ENCODE measurements at regions not wholly inside any gene's neighbourhood (a gene's known extent, or its start where the extent isn't known, plus 50 kb on each side); places are given as distances from the start of the nearest gene placed in this dataset.
"Not testable (repeated sequence)": the region's sequence is repeated elsewhere in the genome, so short reads cannot be mapped to it uniquely, and the experiment has no call there.

DNA sequence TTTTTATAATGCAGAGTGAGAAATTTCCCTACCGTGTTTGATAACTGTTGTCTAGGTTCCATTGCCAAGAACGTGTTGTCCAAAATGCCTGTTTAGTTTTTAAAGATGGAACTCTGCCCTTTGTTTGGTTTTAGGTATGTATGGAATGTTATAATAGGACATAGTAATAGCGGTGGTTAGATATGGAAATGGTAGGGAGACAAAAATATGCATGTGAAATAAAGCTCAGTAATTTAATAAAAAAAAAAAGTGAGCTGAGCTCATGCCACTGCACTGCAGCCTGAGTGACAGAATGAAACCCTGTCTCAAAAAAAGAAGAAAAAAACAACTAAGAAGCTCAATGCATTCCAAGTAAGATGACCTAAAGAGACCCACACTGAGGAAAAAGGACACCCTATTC is 72.9 kb downstream of the ZNF783 start:
- Histone ChIP-seq H3K27ac (no peak overlapping the region), H3K4me3 (no peak overlapping the region), H3K4me1 (replicated peaks in 1 of 2) (no peaks in the 10 kb centered on the region)
- WGBS, 10 experiments: 10 to 92% (median 45%) methylated on average over 1 to 3 of the region's 3 CpGs
- ATAC-seq (replicated peaks in 6 of 8): no peak
- in situ Hi-C loops (cut with MboI; ENCODE audit: low pct_unique_long_range_greater_than_20kb in 2 of 9, low sequenced_read_pairs in 9 of 9, unreplicated experiment in 9 of 9): no loop called here

DNA sequence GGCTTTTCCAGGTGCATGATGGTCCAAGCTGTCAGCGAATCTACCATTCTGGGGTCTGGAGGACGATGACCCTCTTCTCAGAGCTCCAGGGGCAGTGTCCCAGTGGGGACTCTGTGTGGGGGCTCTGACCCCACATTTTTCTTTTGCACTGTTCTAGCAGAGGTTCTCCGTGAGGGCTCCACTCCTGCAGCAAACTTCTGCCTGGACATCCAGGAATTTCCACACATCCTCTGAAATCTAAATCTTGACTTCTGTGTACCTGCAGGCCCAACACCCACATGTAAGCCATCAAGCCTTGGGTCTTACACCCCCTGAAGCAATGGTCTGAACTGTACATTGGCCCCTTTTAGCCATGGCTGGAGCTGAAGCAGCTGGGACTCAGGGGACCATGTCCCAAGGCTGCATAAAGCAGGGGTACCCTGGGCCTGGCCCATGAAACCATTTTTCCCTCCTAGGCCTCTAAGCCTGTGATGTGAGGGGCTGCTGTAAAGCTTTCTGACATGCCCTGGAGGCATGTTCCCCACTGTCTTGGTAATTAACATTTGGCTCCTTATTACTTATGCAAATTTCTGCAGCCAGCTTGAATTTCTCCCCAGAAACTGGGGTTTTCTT is 86.9 kb downstream of the ZNF783 start:
- no peak overlapping the region for H3K4me3 ChIP-seq
- ATAC-seq (replicated peaks in 6 of 8): no peak
- in situ Hi-C loops (cut with MboI; ENCODE audit: low pct_unique_long_range_greater_than_20kb in 2 of 9, low sequenced_read_pairs in 9 of 9, unreplicated experiment in 9 of 9): no loop called here
- no peaks in the 10 kb centered on the region for H3K4me1 ChIP-seq (replicated peaks in 1 of 2)
- WGBS, 10 experiments: 0 to 62% (median 18%) methylated on average over 1 to 2 of the region's 3 CpGs; no CpG with 5 or more reads in 6 of the 10 experiments
- H3K27ac ChIP-seq: no peak overlapping the region

DNA sequence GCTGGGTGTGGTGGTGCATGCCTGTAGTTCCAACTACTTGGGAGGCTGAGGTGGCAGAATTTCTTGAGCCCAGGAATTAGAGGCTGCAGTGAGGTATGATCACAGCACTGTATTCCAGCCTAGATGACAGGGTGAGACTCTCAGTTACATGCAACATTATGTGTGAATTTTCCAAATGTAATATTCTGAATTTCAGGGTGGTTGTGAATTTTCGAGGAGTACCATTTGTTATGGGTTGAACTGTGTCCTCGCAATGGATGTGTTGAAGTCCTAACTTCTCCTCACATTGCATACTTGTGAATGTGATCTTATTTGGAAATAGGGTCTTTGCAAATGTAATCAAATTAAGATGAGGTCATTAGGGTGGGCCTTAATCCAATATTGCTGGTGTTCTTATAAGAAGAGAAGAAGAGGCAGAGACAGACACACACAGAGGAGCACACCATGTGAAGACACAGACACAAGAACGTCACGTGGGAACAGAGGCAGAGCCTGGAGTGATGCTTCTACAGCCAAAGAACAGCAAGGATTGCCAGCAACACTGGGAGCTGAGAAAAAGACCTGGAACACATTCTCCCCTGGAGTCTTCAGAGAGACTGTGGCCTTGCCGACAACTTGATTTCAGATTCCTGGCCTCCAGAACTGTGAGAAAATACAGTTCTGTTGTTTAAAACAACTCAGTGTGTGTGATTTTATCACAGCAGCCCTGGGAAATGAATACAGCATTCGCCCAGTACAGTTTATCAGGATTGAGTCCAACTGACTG is 91.9 kb downstream of the ZNF783 start:
- H3K27ac ChIP-seq: no peak overlapping the region
- 23 to 85% (median 48%) methylated on average over 2 to 6 of the region's 6 CpGs for WGBS, 10 experiments
- H3K4me3 ChIP-seq: no peak overlapping the region
- in situ Hi-C loops (cut with MboI; ENCODE audit: low pct_unique_long_range_greater_than_20kb in 2 of 9, low sequenced_read_pairs in 9 of 9, unreplicated experiment in 9 of 9): no loop called here
- peak in 2 of 8 experiments; percentile 64 to 80 for ATAC-seq (replicated peaks in 6 of 8)
- H3K4me1 ChIP-seq (replicated peaks in 1 of 2): no peaks in the 10 kb centered on the region

DNA sequence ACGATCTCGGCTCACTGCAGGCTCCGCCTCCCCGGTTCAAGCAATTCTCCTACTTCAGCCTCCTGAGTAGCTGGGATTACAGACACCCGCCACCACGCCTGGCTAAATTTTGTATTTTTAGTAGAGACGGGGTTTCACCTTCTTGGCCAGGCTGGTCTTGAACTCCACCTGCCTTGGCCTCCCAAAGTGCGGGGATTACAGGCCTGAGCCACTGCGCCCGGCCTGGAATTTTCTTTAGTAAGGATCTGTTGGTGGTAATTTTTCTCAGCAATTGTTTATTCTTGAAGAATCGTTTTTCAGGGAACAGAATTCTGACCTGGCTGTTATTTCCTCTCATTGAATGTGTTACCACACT is 93.0 kb downstream of the ZNF783 start:
- in situ Hi-C loops (cut with MboI; ENCODE audit: low pct_unique_long_range_greater_than_20kb in 2 of 9, low sequenced_read_pairs in 9 of 9, unreplicated experiment in 9 of 9); H3K4me1 ChIP-seq (replicated peaks in 1 of 2); H3K27ac ChIP-seq; H3K4me3 ChIP-seq; ATAC-seq (replicated peaks in 6 of 8): not testable (repeated sequence)
- 51 to 100% (median 78%) methylated on average over 3 to 9 of the region's 11 CpGs; no CpG with 5 or more reads in 1 of the 10 experiments for WGBS, 10 experiments

DNA sequence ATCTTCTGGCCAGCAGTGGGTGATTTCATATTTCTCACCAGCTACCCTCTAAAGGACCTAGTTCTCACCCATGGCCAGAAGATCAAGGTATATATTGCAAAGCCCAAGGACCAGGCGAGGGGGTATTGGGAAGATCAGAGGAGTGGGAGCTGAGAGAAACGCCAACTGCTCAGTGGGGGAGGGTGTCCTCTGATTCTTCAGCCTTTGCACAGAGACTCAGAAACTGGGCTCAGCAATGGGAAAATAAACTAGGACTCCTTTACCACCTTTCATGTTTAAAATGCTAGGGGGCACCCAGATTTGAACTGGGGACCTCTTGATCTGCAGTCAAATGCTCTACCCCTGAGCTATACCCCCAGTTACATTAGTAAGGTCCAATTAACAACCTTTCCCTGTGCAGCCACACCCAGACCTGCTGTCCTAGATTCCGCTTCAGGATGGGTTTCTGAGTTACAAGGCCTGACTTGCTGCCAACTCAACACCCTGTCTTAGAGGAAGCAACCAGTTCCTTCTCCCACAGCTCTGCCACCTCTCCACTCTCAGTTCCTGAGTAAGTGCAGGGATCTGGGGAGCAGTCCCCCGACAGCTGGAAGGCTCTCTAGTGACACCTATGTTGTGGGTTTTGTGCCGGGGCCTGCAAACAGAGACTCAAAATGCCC is 93.5 kb downstream of the ZNF783 start:
- in situ Hi-C loops (cut with MboI; ENCODE audit: low pct_unique_long_range_greater_than_20kb in 2 of 9, low sequenced_read_pairs in 9 of 9, unreplicated experiment in 9 of 9): no loop called here
- Histone ChIP-seq H3K4me1 (replicated peaks in 1 of 2) (no peaks in the 10 kb centered on the region), H3K4me3 (no peak overlapping the region), H3K27ac (no peak overlapping the region)
- peak in 3 of 8 experiments; percentile 14 to 93 (median 54) for ATAC-seq (replicated peaks in 6 of 8)
- WGBS, 10 experiments: 0 to 72% (median 46%) methylated on average over 1 to 3 of the region's 5 CpGs; no CpG with 5 or more reads in 2 of the 10 experiments

DNA sequence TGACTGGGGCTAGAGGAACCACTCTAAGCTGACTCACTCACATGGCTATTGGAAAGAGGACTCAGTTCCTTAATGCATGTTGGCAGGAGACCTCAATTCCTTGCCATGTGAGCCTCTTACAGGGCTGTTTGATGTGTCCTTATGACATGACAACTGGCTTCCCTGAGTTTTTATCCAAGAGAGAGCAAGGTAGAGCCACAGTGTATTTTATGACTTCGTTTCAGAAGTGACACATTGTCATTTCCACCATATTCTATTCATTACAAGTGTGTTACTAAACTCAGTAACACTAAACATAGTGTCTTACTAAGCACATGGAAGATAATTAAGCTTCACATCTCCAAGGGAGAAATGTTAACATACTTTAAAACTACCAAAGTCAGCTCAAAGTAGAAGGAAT is 98.2 kb downstream of the ZNF777 start:
- in situ Hi-C loops (cut with MboI; ENCODE audit: low pct_unique_long_range_greater_than_20kb in 2 of 9, low sequenced_read_pairs in 9 of 9, unreplicated experiment in 9 of 9): no loop called here
- no peak for ATAC-seq (replicated peaks in 6 of 8)
- H3K4me3 ChIP-seq: no peak overlapping the region
- H3K27ac ChIP-seq: no peak overlapping the region
- H3K4me1 ChIP-seq (replicated peaks in 1 of 2): no peaks in the 10 kb centered on the region
- WGBS, 10 experiments: 0% methylated on average over 1 of the region's 1 CpG; no CpG with 5 or more reads in 6 of the 10 experiments

DNA sequence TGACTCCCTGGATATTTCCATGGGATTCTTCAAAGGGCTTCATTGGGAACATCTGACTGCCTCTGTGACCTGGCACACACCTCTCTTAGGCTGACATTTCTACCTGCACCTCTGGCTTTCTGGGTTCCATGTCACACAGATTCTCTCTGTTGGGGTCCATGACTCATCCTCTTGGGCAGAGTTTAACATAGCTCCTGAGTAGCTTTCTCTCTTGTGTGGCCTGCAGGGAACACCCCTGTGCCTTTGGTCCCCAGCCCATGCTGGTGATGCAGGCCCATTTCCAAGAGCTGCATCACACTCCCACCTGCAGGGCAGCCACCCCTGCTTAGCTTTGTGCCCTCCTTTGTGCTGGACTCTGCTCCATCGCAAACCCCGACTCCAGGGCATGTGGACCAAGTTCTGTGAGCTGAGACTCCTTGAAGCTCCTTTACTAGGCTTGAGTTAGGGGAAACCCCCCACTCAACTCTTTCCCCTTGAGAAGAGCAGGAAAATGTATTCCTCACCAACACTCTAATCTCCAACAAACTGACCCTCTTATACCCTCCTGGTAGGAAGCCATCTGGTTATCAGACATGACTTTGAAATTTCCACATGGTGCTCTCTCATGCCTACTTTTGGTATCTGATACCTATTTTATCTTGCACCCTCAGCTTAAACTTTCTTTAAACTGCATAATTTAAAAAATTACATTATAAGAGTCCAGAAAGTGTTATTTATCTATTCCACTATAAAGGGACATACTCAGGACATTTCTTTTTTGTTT is 93.3 kb downstream of the ZNF777 start:
- Histone ChIP-seq H3K4me1 (replicated peaks in 1 of 2) (no peaks in the 10 kb centered on the region), H3K27ac (no peak overlapping the region), H3K4me3 (no peak overlapping the region)
- in situ Hi-C loops (cut with MboI; ENCODE audit: low pct_unique_long_range_greater_than_20kb in 2 of 9, low sequenced_read_pairs in 9 of 9, unreplicated experiment in 9 of 9): no loop called here
- peak in 1 of 8 experiments; percentile 72 for ATAC-seq (replicated peaks in 6 of 8)
- WGBS, 10 experiments: 40 to 100% (median 80%) methylated on average over 1 to 2 of the region's 2 CpGs; no CpG with 5 or more reads in 5 of the 10 experiments

DNA sequence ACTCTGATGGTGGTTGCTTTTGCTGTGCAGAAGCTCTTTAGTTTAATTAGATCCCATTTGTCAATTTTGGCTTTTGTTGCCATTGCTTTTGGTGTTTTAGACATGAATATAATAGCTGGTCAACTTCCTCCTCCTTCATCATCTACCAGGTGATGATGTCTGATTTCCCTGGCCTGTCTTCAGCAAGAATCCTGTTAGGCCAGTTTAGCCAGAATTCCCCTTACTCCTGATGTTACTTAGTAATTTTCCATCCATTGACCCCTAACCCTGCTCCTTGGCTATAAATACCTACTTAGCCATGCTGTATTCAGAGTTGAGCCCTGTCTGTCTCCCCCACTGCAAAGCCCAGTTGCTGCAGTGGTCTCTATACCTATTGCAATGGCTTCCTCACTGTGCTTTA is 91.4 kb downstream of the ZNF777 start:
- H3K4me1 ChIP-seq (replicated peaks in 1 of 2): no peaks in the 10 kb centered on the region
- in situ Hi-C loops (cut with MboI; ENCODE audit: low pct_unique_long_range_greater_than_20kb in 2 of 9, low sequenced_read_pairs in 9 of 9, unreplicated experiment in 9 of 9): no loop called here
- no peak for ATAC-seq (replicated peaks in 6 of 8)
- no peak overlapping the region for H3K4me3 ChIP-seq
- H3K27ac ChIP-seq: no peak overlapping the region

DNA sequence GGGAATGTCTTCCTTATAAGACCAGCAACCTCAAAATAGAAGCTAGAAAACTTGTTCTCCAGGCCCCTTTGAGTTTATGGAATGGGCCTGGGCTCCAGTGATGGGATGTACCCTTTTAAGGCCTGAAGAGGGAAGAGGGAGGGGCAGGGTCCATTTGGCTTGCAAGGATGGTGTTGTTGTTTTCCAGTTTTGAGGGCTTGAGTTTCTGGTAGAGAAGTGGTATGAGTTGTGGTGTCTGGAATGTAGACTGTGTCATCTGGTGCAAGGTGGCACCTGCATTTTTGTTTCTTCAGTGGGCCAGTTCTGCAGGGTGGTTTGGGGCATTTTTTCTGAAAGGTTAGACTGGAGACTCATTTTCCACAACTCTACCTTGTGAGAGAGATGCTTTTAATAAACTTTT is 90.1 kb downstream of the ZNF777 start:
- H3K27ac ChIP-seq: no peak overlapping the region
- H3K4me1 ChIP-seq (replicated peaks in 1 of 2): no peaks in the 10 kb centered on the region
- no peak for ATAC-seq (replicated peaks in 6 of 8)
- H3K4me3 ChIP-seq: no peak overlapping the region
- in situ Hi-C loops (cut with MboI; ENCODE audit: low pct_unique_long_range_greater_than_20kb in 2 of 9, low sequenced_read_pairs in 9 of 9, unreplicated experiment in 9 of 9): no loop called here

DNA sequence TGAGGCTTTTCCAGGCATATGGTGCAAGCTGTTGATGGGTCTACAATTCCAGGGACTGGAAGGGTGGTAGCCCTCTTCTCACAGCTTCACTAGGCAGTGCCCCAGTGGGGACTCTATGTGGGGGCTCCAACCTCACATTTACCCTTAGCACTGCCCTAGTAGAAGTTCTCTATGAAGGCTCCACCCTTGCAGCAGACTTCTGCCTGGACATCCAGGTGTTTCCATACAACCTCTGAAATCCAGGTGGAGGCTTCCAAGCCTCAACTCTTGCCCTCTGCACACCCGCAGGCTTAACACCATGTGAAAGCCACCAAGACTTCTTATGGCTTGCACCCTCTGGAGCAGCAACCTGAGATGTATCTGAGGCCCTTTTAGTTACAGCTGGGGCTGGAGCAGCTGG is 87.8 kb downstream of the ZNF777 start:
- no peaks in the 10 kb centered on the region for H3K4me1 ChIP-seq (replicated peaks in 1 of 2)
- no peak overlapping the region for H3K4me3 ChIP-seq
- in situ Hi-C loops (cut with MboI; ENCODE audit: low pct_unique_long_range_greater_than_20kb in 2 of 9, low sequenced_read_pairs in 9 of 9, unreplicated experiment in 9 of 9): no loop called here
- no peak for ATAC-seq (replicated peaks in 6 of 8)
- H3K27ac ChIP-seq: no peak overlapping the region
- WGBS, 10 experiments: 17 to 29% (median 20%) methylated on average over 1 of the region's 1 CpG; no CpG with 5 or more reads in 7 of the 10 experiments

DNA sequence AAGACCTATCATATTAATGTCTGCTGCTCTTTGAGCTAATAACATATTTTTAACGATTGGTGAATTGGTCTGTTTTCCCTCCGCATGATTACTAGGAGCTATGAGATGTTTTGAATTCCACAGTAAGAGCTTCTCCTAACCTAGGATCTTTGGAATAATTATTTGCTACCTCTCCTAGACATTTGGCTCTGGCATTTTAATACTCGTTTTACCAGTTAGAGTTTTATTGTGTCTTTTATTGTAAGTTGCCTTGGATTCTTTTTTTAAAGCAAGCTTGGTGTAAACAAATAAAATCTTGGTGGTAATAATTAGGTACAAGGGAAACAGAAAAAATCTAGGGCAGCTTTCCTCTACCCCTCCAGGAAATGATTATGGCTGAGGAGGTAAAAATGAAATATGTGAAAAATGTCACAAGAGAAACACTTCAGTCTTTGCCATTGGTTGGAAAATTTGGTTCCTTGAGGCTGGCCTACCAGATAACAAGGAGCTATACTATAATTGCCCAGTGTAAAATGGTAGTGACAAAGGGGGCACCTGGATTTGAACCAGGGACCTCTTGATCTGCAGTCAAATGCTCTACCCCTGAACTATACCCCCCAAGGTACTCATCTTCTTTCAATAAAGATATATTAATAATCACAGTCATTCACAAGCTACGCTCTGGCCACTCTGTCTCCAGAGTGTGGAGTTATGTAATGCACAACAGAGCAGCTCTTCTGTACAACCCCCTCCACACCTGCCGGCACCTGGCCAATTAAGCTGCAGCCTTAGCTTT is 85.4 kb downstream of the ZNF777 start:
- in situ Hi-C loops (cut with MboI; ENCODE audit: low pct_unique_long_range_greater_than_20kb in 2 of 9, low sequenced_read_pairs in 9 of 9, unreplicated experiment in 9 of 9): no loop called here
- no peaks in the 10 kb centered on the region for H3K4me1 ChIP-seq (replicated peaks in 1 of 2)
- 8 to 62% (median 32%) methylated on average over 2 to 5 of the region's 5 CpGs for WGBS, 10 experiments
- no peak overlapping the region for H3K27ac ChIP-seq
- no peak for ATAC-seq (replicated peaks in 6 of 8)
- no peak overlapping the region for H3K4me3 ChIP-seq

DNA sequence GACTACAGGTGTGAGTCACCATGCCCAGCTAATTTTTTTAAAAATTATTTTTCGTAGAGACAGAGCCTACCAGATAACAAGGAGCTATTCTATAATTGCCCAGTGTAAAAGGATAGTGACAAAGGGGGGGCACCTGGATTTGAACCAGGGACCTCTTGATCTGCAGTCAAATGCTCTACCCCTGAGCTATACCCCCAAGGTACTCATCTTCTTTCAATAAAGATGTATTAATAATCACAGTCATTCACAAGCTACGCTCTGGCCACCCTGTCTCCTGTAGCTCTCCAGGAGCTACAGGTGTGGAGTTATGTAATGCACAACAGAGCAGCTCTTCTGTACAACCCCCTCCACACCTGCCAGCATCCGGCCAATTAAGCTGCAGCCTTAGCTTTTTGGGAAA is 83.5 kb downstream of the ZNF777 start:
- in situ Hi-C loops (cut with MboI; ENCODE audit: low pct_unique_long_range_greater_than_20kb in 2 of 9, low sequenced_read_pairs in 9 of 9, unreplicated experiment in 9 of 9): no loop called here
- Histone ChIP-seq H3K4me3 (no peak overlapping the region), H3K4me1 (replicated peaks in 1 of 2) (no peaks in the 10 kb centered on the region), H3K27ac (no peak overlapping the region)
- ATAC-seq (replicated peaks in 6 of 8): peak in 1 of 8 experiments; percentile 29
- 0 to 88% (median 63%) methylated on average over 1 to 3 of the region's 3 CpGs for WGBS, 10 experiments

DNA sequence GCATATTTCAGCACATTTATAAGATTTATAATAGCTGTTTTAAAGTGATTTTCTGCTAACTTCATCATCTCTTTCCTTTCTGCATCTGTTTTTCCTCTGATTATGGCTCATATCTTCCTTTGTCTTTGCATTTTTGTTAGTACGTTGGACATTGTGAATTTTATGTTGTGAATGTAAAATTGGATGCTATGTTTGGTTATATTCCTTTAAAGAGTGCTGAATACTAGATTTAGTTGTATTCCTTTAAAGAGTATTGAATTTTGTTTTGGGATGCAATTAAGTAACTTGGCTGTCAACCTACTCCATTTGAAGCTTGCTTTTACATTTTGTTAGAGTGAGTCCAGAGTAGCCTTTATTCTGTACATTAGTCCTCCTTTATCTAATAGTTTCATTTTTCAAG is 81.2 kb downstream of the ZNF777 start:
- in situ Hi-C loops (cut with MboI; ENCODE audit: low pct_unique_long_range_greater_than_20kb in 2 of 9, low sequenced_read_pairs in 9 of 9, unreplicated experiment in 9 of 9): no loop called here
- H3K27ac ChIP-seq: no peak overlapping the region
- no peaks in the 10 kb centered on the region for H3K4me1 ChIP-seq (replicated peaks in 1 of 2)
- 0 to 88% (median 21%) methylated on average over 1 of the region's 1 CpG for WGBS, 10 experiments
- no peak overlapping the region for H3K4me3 ChIP-seq
- no peak for ATAC-seq (replicated peaks in 6 of 8)
